SK-N-MC (cell line): ENCODE measurements at regions not wholly inside any gene's neighbourhood (a gene's known extent, or its start where the extent isn't known, plus 50 kb on each side); places are given as distances from the start of the nearest gene placed in this dataset.

Experiments
- EZH2 ChIP-seq: fragments of 200-600 bp; sonication (generic); IDR thresholded peaks from one replicate; pipeline ENCODE4 v1.6.1; 2017; ENCODE audit warnings: antibody characterized with exemption
- FOXP2 ChIP-seq: optimal IDR thresholded peaks from 2 replicates; pipeline ENCODE3; 2011; ENCODE audit warnings: mild to moderate bottlenecking, moderate library complexity; ENCODE audit not compliant: insufficient read depth; ENCODE audit errors: extremely low read length, control extremely low read depth
- POLR2AphosphoS5 ChIP-seq: IDR thresholded peaks from 2 replicates; pipeline ENCODE4 v1.6.1; 2012; ENCODE audit warnings: mild to moderate bottlenecking, low read depth, low read length, borderline replicate concordance

GRCh38 chr2:144826105-144826504 is 306.2 kb upstream of the ZEB2 start:
- TF ChIP-seq POLR2AphosphoS5 = no peak
- no peak for TF ChIP-seq EZH2
- TF ChIP-seq FOXP2 = no peak
